ENCODE measurements at regions not wholly inside any gene's neighbourhood (a gene's known extent, or its start where the extent isn't known, plus 50 kb on each side); places are given as distances from the start of the nearest gene placed in this dataset.

DNA sequence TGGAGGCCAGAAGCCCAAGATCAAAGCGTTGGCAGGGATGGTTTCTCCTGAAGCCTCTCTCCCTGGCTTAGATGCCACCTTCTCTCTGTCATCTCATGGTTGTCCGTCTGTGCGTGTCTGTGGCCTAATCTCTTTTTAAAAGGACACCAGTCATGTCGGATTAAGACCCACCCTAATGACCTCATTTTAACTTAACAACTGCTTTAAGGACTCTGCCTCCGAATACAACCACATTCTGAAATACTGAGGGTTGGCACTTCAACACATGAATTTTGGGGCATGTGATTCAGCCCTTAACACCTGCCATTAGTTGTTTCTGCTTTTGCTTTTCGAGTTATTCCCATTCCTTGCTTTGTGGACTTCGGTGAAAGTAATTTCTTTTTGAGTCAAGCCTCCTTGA is 97.8 kb upstream of the SMIM21 start:
- H3K27me3 ChIP-seq: no peaks in the 10 kb centered on the region
- no peaks in the 10 kb centered on the region for H3K9me3 ChIP-seq (replicated peaks in 1 of 3)
- no peak overlapping the region for H3K4me3 ChIP-seq
- intact Hi-C loops (cut with DNase I): no loop called here
- TF ChIP-seq, protein P1, sequence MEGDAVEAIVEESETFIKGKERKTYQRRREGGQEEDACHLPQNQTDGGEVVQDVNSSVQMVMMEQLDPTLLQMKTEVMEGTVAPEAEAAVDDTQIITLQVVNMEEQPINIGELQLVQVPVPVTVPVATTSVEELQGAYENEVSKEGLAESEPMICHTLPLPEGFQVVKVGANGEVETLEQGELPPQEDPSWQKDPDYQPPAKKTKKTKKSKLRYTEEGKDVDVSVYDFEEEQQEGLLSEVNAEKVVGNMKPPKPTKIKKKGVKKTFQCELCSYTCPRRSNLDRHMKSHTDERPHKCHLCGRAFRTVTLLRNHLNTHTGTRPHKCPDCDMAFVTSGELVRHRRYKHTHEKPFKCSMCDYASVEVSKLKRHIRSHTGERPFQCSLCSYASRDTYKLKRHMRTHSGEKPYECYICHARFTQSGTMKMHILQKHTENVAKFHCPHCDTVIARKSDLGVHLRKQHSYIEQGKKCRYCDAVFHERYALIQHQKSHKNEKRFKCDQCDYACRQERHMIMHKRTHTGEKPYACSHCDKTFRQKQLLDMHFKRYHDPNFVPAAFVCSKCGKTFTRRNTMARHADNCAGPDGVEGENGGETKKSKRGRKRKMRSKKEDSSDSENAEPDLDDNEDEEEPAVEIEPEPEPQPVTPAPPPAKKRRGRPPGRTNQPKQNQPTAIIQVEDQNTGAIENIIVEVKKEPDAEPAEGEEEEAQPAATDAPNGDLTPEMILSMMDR (IDR thresholded peaks at IDR 0.05): no peak
- TF ChIP-seq POLR2A (IDR thresholded peaks at IDR 0.05): no peak
- H3K4me1 ChIP-seq (replicated peaks in 1 of 2): no peaks in the 10 kb centered on the region
- no peak for DNase-seq
- H3K27ac ChIP-seq: no peak overlapping the region
- 79 to 82% (median 80%) methylated on average over 7 of the region's 7 CpGs for WGBS, 4 donors
- H3K36me3 ChIP-seq (replicated peaks in 1 of 2): no peaks in the 10 kb centered on the region

DNA sequence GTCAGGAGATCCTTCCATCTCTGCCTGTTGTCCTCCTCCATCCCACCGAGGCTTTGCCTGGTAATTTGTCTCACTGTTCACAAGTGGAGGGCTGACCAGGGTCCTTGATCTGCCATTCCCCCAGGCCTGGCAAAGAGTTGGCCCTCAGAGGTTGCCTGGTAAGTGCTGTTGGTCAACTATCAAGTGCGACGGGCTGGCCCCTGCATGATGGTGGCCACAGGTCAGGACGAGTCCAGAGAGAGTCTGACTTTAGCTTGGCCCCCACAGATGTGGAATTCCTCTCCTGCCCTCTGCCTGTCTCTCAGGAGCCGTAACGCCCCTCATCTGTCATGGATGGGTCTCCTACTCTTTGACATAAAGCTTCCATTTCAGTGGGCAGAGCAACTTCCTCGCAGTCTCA is 97.3 kb upstream of the SMIM21 start:
- Histone ChIP-seq H3K27ac (no peak overlapping the region), H3K4me3 (no peak overlapping the region), H3K27me3 (no peaks in the 10 kb centered on the region), H3K4me1 (replicated peaks in 1 of 2) (no peaks in the 10 kb centered on the region), H3K36me3 (replicated peaks in 1 of 2) (no peaks in the 10 kb centered on the region), H3K9me3 (replicated peaks in 1 of 3) (no peaks in the 10 kb centered on the region)
- intact Hi-C loops (cut with DNase I): no loop called here
- WGBS, 4 donors: 78 to 86% (median 81%) methylated on average over 6 to 7 of the region's 7 CpGs
- no peak for DNase-seq
- TF ChIP-seq POLR2A (IDR thresholded peaks at IDR 0.05): no peak
- TF ChIP-seq, protein P1 (IDR thresholded peaks at IDR 0.05): no peak

DNA sequence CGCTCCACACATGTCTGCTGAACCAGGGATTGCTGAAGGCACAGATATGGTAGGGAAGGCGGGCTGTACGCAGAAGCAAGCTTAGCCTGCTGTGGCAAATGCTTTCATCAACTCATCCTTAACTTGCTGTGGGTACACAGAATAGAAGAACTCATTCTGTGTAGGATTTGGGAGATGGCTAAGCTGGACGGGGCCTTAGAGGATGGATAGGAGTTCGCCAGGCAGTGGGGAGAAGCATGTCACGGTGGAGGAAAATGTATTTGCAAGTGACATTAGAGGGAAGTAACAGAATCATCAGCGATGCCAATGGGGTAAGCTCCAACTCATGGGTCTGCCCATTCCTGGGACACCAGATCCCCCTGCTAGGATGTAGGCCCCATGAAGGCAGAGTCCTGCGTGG is 96.7 kb upstream of the SMIM21 start:
- intact Hi-C loops (cut with DNase I): no loop called here
- Histone ChIP-seq H3K36me3 (replicated peaks in 1 of 2) (no peaks in the 10 kb centered on the region), H3K27ac (no peak overlapping the region), H3K4me1 (replicated peaks in 1 of 2) (no peaks in the 10 kb centered on the region), H3K27me3 (no peaks in the 10 kb centered on the region), H3K9me3 (replicated peaks in 1 of 3) (no peaks in the 10 kb centered on the region), H3K4me3 (no peak overlapping the region)
- TF ChIP-seq, protein P1 (IDR thresholded peaks at IDR 0.05): no peak
- TF ChIP-seq POLR2A (IDR thresholded peaks at IDR 0.05): no peak
- WGBS, 4 donors: 89 to 94% (median 93%) methylated on average over 8 of the region's 8 CpGs
- DNase-seq: no peak

DNA sequence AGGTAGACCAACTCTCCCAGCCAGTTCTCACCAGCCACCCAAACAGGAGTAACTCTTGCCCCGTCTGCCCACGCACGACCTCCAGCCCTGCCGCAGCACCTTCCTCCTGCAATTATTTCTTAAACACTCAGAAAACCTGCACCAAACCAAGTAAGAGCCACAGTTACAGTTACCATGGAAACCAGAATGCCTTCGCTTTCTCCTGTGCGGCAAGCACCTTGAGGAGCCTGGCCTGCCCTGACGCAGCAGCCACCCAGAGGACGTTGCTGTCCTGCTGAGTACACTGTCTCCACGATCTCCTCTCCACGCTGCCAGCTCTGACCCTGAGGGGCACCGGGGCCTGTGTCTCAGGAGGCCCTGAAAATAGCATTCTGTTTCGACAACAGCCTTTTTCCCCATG is 94.3 kb upstream of the SMIM21 start:
- 70 to 82% (median 78%) methylated on average over 11 to 12 of the region's 12 CpGs for WGBS, 4 donors
- H3K27ac ChIP-seq: no peak overlapping the region
- no peaks in the 10 kb centered on the region for H3K9me3 ChIP-seq (replicated peaks in 1 of 3)
- H3K4me1 ChIP-seq (replicated peaks in 1 of 2): no peaks in the 10 kb centered on the region
- no peaks in the 10 kb centered on the region for H3K36me3 ChIP-seq (replicated peaks in 1 of 2)
- TF ChIP-seq, protein P1 (IDR thresholded peaks at IDR 0.05): no peak
- TF ChIP-seq POLR2A (IDR thresholded peaks at IDR 0.05): no peak
- no peaks in the 10 kb centered on the region for H3K27me3 ChIP-seq
- H3K4me3 ChIP-seq: no peak overlapping the region
- no peak for DNase-seq
- intact Hi-C loops (cut with DNase I): no loop called here

All from adrenal gland (tissue), 9 donors.